ENCODE measurements at regions not wholly inside any gene's neighbourhood (a gene's known extent, or its start where the extent isn't known, plus 50 kb on each side); places are given as distances from the start of the nearest gene placed in this dataset.

DNA sequence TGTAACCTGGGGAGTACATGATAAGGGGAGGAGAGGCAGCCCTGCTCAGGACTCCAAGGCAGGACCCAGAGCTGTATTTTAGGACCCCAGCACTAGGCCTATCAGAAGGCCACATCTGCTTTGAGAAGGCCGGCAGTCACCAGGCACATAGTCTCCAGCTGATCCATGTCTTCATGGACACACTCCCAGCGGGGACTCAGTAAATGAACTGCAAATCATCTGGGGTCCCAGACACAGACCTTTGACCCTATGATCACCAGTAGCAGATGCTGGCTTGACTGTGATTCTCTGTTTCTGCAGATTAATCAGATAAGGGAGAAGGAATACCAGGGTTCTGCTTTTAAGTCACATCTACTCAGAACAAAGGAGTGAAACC lies 341.4 kb upstream of the PODXL start:
- no peak for TF ChIP-seq CTCF (conservative IDR thresholded peaks at IDR 0.05; ENCODE audit: low read depth, low read length)
- TF ChIP-seq EZH2 (IDR thresholded peaks at IDR 0.05; ENCODE audit: borderline replicate concordance, low read depth, low read length, poor library complexity, severe bottlenecking) = no peak

Data from A673 (cell line).